GM19455 (cell line): ENCODE measurements at regions not wholly inside any gene's neighbourhood (a gene's known extent, or its start where the extent isn't known, plus 50 kb on each side); places are given as distances from the start of the nearest gene placed in this dataset.

Experiments
- ATAC-seq: cut with Tn5 transposase; IDR thresholded peaks from one replicate; pipeline ENCODE4 v1.9.1; 2021; ENCODE audit not compliant: unreplicated experiment

- ATAC-seq, result no peak
Observed at GRCh38 chr10:83153714-83154113, 985.6 kb upstream of the GHITM start.

- no peak for ATAC-seq
Observed at GRCh38 chr10:83164156-83164555, 975.2 kb upstream of the GHITM start.

GRCh38 chr10:83165265-83165664, 974.0 kb upstream of the GHITM start:
- ATAC-seq, result no peak

GRCh38 chr10:83166344-83166743, 973.0 kb upstream of the GHITM start:
- ATAC-seq, result no peak

- ATAC-seq, result no peak
Observed at GRCh38 chr10:83167081-83167480, 972.2 kb upstream of the GHITM start.

- no peak for ATAC-seq
Observed at GRCh38 chr10:83176901-83177300, 962.4 kb upstream of the GHITM start.

GRCh38 chr10:83178526-83178925, 960.8 kb upstream of the GHITM start:
- no peak for ATAC-seq

- ATAC-seq, result no peak
Observed at GRCh38 chr10:83179371-83179770, 959.9 kb upstream of the GHITM start.

GRCh38 chr10:83182076-83182475, 957.2 kb upstream of the GHITM start:
- ATAC-seq, result no peak

GRCh38 chr10:83184641-83185040, 954.7 kb upstream of the GHITM start:
- ATAC-seq, result no peak

- ATAC-seq, result no peak
Observed at GRCh38 chr10:83190614-83191013, 948.7 kb upstream of the GHITM start.

GRCh38 chr10:83193026-83193425, 946.3 kb upstream of the GHITM start:
- ATAC-seq, result no peak

- no peak for ATAC-seq
Observed at GRCh38 chr10:83195021-83195420, 944.3 kb upstream of the GHITM start.

GRCh38 chr10:83199374-83199773, 939.9 kb upstream of the GHITM start:
- ATAC-seq, result no peak

GRCh38 chr10:83205861-83206260, 933.4 kb upstream of the GHITM start:
- ATAC-seq, result no peak

GRCh38 chr10:83212632-83213334, 926.5 kb upstream of the GHITM start:
- ATAC-seq, result no peak

- ATAC-seq, result no peak
Observed at GRCh38 chr10:83214136-83214535, 925.2 kb upstream of the GHITM start.

GRCh38 chr10:83218205-83218604, 921.1 kb upstream of the GHITM start:
- no peak for ATAC-seq

GRCh38 chr10:83222300-83222699, 917.0 kb upstream of the GHITM start:
- no peak for ATAC-seq

GRCh38 chr10:83222832-83223742, 916.2 kb upstream of the GHITM start:
- ATAC-seq, result no peak

- ATAC-seq, result no peak
Observed at GRCh38 chr10:83225781-83226180, 913.5 kb upstream of the GHITM start.

GRCh38 chr10:83229991-83230390, 909.3 kb upstream of the GHITM start:
- ATAC-seq, result no peak
